GM19238 (cell line): ENCODE measurements at regions not wholly inside any gene's neighbourhood (a gene's known extent, or its start where the extent isn't known, plus 50 kb on each side); places are given as distances from the start of the nearest gene placed in this dataset.
"Not testable (repeated sequence)": the region's sequence is repeated elsewhere in the genome, so short reads cannot be mapped to it uniquely, and the experiment has no call there.

ENCODE experiments used
- DNase-seq: peaks from one replicate; pipeline ENCODE4 v3.0.0; 2011; ENCODE audit warnings: low spot score; ENCODE audit not compliant: insufficient read length

DNA sequence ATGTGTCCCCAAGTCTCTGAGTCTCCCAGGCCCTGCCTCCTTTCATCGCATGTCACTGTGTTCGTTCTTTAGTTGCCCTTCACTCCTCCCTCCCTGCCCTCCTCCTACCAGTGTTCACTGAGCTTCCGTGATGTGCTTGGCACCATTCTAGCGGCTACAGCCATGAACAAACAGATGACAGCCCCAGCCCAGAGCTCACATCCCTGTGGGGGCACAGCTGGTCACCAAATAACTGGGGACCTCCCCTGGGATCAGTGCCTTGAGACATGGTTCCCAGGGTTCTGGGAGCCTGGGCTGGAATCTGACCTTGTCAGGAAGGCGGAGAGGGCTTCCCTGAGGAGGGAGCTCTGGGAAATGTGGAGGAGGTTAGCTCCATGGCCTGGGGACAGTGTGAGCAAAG lies 320.7 kb downstream of the PTPRU start:
- DNase-seq, result no peak

DNA sequence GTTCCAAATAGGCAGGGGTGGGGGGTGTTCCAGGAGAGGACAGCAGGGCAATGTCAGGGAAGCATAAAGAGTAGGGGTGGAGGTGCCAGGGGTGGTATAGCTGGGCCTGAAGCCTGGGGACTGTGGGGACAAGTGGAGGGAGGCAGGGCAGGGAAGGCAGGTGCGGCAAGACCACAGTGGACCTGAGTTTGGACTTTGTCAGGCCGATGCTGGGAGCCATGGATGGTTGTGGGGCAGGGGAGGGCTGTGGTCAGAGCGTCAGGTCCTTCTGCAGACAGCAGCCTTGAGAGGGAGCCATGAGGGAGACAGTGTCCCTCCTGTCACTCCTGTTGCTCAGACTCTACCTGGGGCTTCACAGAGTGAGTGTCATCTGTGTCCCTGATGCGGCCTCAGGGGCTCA lies 320.3 kb downstream of the PTPRU start:
- no peak for DNase-seq

DNA sequence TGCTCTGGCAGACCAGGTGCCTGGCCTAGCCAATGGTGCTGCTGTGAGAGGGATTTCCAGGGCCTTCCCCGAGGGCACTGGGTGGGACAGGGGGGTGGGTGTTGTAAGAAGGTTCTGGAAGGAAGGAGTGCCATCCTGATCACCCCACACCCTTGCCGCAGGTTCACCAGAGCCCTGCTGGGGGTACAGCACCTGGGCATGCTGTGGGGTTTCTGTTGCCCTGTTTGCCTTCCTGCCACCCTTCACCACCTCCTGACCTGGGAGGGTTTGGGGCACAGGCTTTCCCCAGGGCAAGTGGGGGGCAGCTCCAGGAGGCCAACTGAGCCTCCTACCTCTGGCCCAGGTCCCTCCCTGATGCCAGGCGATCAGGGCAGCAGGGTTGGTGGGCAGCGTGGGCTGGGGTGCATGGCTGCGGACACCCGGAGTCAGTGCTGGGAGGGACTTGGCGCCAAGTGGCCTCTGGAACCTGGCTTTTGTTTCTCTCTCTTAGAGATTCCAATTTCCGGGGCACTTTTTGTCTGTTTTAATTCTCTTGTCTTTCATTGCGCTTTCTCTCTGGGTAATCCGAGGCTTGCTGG lies 318.8 kb downstream of the PTPRU start:
- no peak for DNase-seq

DNA sequence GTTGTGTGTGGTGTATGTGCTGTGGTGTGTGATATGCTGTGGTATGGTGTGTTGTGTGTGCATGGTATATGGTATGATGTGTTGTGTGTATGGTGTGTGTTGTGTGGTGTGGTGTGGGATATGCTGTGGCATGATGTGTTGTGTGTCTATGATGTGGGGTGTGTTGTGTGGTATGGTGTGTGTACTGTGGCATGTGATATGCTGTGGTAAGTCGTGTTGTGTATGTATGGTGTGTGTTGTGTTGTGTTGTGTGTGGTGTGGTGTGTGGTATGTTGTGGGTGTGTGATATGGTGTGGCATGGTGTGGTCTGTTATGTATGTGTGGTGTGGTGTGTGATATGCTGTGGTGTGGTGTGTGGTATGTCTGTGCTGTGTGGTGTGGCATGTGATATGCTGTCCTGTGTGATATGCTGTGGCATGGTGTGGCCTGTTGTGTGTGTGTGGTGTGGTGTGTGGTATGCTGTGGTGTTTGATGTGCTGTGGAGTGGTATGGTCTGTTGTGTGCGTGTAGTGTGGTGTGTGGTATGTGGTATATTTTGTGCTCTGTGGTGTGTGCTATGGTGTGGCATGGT lies 318.0 kb downstream of the PTPRU start:
- DNase-seq, result no peak

DNA sequence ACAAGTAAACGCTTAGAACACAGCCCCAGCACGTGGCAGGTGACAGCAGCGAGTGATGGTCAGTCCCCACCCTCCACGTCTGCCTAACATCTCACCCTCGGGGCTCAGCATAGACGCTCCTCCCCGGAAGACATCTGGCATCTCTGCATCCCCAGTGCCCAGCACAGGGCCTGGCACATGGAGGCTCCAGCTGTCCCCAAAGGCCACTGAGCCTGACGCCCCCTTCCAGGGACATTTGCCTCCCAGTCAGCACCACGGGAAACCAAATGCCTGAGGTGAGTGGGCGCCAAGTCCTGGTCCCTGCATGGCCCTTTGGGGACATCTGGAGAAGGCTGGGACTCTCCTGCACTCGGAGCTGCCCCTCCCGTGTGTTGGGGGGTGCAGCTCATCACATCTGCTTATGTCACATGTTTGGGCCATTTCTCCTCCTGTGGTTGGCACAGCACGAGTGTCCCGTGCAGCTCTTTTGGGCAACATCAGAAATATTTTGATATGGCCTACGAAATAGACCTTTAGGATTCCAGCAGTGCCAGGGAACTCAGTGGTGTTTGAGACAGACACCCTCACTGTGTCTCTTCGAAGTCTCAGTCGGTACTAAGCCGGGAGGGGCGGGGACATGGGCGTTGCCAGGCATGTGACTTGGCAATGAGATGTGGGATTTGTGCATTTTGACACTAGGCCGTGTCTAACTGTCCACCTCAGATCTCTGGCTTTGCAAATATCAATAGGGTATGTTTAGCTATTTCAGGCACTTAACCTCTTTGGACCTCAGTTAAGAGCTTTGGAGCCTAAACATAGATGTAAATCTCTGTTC lies 315.0 kb downstream of the PTPRU start:
- DNase-seq, result no peak

DNA sequence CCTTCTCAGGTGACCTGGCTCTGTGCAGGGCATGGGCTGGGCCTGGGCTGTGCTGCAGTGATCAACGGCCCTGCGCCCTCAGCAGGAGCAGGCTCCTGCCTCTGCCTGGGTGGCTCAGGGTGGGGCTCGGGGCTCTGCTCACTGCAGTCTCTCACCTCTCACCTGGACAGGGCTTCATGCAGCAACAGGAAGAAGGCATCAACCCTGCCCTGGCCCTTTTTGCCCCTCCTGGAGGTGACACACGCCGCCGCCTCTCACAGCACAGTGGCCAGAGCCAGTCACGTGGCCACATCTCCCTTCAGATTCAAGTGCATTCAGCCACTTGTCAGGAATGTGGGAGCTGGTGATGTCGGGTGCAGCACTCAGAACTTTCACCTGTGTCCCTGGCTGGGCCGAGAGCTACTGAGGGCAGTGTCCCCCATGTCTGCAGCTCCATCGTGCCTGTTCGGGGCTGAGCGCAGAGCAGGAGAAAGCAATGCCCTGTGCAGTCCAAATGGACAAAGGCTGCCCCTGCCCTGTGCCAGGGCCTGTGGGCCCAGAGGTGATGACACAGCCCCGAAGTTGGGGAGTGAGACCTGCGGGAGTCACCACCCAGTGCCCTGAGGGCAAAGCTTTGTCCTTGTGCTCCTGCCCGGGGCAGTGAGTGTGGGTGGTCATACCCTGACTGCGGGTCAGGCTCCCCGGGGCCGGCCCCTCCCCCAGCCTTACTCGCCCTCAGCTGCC lies 314.0 kb downstream of the PTPRU start:
- no peak for DNase-seq

DNA sequence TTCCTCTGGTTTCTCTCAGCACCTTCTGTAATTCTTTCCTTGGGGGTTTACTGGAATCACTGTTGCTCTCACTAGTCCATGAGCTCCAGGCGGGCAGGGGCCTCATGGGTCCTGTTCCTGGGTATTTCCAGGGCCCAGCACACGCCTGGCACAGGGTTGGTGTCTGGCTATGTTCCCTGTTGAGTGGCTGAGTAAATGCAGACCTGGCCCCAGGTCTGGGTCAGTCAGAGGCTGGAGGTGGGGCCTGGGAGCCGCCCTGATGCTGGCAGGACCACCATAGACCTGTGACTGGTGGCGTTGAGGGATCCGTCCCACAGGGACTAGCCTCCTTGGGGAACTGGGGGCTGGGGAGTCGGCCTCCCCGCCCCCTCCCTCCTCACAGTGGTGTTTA lies 313.4 kb downstream of the PTPRU start:
- not testable (repeated sequence) for DNase-seq

DNA sequence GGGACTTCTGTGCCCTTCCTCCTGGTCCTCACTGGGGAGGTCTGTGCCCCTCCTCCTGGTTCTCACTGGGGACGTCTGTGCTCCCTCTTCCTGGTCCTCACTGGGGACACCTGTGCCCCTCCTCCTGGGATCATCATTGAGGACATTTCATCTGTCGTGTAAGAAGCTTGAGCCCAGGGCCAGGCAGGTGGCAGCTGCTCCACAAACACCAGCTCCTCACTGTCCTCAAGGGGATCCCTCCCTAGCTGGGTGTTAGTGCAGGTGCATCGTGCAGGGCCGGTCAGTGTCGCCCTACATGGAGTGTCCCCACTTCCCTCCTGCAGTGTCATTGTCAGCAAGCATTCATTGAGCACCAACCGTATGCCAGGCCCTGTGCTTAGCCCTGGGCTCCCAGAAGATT lies 312.7 kb downstream of the PTPRU start:
- DNase-seq, result no peak

DNA sequence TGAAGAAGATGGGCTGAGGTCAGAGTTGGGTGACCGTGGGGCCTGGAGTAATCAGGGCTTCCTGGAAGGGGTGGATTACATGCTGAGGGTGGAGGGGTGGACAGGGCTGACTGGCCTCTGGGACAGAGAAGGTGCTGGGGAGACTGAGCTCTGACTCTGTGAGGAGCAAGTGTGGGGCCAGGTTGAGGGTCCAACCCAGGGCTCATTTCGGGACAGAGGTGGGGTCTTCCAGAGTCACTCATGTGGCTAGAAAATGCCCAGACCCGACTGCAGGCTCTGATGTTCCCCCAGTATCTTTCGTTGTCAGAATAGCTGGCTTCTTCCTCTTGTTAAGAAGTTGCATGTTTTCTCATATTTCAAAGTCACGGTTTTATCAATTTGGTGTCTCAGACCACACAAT lies 311.8 kb downstream of the PTPRU start:
- no peak for DNase-seq

DNA sequence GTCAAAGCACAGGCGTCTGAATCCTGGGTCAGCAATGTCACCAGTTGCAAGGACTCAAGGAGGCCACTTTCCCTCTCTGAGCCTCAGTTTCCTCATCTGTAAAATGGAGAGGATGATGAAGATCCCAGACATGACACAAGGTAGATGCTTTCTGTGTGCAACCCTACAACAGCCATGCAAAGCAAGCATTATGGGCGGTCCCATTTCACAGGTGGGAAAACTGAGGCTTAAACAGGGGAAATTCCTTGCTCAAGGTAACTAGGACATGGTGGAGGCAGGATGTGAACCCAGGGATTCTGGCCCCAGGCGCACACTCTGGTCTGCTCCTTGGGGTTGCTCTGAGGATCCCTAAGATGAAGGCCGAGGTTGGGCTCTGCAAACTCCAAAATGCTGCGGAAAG lies 311.0 kb downstream of the PTPRU start:
- no peak for DNase-seq

DNA sequence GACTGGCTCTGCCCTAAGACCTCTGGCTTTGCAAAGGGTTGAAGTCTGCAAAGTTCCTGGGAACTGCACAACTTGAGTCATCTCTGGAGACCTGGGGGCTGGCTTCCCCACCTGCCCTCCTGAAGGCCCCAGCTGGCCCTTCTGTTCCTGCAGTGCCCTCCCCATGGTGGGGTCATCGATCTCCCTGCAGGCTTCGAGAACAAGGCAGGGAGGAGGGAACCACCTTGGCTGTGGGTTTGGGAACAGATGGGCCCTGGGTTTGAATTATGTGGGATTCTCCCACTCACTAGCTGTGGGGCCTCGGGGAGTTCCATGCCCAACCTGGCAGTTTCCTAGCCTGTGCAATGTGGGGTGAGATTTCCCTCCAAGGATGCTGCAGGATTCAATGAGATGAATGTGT lies 310.2 kb downstream of the PTPRU start:
- no peak for DNase-seq

DNA sequence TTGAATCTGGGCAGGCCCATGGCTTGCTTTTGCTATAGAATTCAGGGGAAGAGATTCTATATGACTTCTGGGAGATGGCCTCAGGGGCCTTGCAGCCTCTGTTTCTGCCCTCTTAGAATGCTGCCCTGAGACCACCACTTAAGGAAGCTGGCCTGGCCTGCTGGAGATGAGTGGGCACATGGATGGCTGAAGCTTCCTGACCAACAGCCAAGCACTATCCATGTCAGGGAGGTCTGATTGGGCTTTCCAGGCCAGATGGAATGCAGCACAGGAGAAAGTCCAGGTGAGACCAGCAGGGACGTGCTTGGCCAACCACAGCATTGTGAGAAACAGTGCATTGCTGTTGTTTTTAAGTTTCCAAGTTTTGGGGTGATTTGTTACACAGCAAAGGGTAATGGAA lies 308.1 kb downstream of the PTPRU start:
- DNase-seq, result no peak

DNA sequence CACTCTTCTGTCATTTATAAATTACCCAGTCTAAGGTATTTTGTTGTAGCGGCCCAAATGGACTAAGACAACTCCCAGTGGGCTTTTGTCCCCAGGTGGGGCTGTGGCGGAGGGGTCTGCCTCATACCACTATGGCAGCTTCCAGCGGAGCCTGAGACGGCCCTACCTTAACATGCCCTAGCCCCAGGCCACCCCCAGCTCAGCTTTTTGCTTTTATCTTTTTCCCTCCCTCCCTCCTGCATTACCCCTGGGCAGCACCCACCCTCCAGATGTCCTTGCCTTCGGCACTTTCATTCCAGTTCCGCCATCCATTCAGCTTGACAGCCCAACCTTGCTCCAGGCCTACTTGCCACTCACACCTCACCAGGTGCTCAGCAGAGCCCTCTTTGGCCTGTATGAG lies 307.3 kb downstream of the PTPRU start:
- DNase-seq, result no peak

DNA sequence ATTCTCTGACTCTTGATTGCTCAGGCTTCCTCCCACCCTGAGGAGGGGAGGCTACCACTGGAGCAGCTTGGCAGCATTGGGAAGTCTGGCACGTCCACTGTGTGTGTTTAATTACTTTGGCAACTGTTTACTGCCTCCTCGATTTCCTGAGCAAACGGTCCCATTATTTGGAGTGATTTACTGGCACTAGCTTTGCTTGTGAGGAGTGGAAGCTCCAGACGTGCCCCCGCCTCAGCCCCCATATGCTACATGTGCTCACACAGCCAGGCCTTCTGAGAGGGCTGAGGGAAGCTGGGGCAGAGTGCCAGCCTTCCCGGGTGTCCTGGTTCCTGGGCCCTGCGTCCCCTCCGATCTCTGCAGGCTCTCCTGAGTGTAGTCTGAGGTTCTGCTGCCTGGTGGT lies 306.2 kb downstream of the PTPRU start:
- DNase-seq, result no peak

DNA sequence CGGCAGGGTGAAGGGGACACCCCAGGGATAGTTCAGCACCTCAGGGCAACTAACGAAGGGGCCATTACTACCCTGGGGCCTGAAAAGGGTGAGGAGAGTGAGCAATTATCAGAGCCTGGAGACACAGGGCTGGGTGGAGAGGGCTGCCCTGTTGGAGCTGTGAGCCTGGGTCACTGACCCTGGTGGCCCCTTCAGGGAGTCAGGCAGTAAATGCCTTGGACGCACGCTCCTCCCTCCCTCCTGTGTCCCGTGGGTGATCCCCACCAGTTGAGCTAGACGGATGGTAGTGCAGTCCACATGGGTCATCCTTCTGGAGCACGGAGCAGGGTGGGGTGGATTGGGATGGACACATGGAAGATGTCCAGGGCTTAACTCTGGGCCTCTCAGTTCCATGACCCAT lies 305.3 kb downstream of the PTPRU start:
- DNase-seq, result no peak

DNA sequence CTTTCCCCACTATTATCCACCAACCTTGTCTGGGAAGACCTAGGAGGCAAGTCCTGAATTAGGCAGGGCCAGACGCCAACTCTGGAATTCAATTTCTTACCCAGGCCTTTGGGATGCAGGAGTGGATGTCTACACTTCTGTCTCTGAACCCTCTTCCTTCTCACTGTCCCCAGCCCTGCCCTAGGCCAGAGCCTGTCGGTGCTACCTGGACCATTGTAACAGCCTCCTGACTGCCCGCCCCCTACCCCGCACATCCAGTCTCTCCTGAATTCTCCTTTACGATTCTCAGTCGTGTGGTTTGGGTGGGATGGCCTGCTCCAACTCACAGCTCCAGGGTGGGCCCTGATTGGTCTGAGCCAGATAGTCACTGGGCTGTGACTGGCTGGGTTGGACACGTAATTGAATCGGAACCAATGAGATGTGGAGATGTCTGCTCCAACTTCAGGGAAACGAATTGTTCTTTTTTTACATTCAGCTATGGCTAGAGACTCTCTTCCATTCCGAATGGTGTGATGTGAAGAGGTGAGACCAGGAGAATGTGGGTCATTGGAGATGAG lies 304.6 kb downstream of the PTPRU start:
- DNase-seq, result no peak

DNA sequence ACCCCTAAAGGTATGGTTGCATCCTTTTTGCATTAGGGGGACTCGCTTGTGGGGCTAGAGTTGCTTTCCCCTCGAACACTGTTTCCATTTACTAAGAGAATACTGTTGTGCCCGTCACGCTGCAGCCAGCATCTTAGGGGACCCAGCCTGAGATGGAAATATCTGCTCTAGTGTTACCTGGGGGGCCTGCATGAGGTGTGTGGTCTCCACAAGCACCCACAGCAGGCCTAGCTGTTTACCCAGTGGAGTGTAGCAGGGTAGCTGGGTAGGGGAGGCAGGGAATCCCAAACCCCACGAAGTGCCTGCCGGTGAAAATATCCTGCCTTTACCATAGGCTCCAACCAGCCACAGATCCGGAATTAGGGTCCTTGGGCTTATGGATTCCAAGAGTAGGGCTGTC lies 303.6 kb downstream of the PTPRU start:
- DNase-seq, result no peak

DNA sequence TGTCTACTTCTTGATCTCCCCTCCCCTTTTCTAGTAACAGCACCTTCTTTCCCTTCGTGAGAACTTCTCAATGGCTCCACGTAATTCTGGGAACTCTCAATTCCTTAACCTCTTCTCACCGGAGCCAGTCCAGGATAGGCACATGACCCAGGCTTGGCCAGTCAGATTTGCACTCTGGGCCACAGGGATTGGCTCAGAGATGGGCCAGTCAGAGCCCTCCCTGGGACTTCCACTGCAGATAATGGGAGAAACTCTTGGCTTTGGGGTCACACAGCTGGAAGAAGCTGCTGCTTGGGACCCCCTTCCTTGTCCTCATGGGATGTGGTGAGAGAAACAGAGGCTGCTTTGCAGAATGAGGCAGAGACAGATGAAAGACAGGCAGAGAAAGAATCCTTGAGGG lies 302.3 kb downstream of the PTPRU start:
- DNase-seq, result no peak

DNA sequence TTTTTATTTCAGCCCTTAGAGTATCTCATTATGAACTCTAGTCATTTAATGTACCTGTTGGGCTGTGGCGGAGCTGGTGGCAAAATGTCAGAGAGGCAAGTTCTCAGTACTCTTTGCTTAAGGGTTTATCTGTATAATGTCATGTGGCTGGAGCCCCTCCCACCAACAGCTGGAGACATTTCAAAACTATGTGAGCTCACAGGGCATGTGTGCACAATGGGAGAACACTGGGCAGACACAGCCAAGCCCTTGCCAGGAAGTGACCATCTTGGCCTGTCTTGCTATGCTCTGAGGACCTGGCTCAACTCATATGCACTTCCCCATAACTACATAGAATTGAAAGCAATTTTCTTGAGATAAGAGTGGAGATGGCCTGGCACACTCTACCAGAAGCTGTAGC lies 296.4 kb downstream of the PTPRU start:
- DNase-seq, result no peak

DNA sequence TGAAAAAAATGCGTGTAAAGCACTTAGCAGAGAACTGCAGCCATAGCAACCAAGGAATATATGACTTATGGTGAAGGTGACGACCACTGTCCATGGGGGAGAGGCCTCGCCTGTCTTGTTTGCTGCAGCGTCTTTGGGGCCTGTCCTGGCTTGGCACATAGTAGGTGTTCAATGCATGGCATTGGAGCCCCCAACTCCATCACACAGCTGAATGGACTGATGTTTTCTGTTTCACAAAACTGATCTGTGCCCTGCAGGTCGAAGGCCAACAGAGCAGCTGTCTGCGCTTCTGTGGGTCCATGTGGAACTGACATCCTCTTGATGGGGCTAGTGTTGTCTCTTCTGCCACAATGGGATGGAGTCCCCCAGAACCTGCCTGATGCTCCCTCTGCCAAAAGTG lies 296.0 kb downstream of the PTPRU start:
- no peak for DNase-seq

DNA sequence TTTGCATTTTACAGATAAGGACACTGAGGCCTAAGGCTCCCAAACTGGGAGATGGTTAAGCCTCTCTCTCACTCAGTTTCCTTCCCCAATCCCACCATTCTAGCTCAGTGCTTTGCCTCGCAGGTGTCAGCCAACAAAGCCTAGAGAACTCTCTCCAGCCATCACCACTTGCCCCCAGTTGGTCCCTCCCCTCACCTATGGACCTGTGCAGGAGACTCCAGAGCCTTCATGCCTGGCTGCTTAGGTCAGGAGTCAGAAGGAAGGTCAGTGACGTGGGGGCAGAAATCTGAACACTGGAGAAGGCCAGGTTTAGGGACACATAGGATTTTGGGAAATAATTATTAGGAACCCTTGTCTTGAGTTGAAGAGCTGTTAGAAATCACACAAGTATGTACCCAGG lies 295.3 kb downstream of the PTPRU start:
- DNase-seq, result no peak

DNA sequence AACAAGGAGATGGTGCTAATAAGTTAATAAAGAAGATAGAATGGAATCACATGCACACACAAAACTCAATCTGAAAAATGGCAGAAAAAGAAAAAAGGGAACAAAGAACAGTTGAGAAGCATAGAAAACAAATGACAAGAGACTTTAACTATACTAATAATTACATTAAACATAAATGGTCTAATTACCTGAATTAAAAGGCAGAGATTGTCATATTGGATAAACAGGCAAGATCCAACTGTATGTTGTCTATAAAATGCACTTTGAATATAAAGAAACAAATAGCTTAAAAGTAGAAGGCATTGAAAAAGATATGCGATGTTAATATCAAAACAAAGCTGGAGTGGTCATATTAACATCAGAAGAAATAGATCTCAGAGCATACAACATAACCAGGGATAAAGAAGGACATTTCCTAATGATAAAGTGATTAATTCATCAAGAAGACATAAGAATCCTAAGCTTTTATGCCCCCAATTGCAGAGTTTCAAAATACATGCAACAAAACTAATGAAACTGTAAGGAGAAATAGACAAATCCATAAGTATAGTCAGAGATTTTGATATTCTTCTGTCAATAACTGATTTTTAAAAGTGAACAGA lies 293.5 kb downstream of the PTPRU start:
- no peak for DNase-seq
